HT1080 (cell line): ENCODE measurements at regions not wholly inside any gene's neighbourhood (a gene's known extent, or its start where the extent isn't known, plus 50 kb on each side); places are given as distances from the start of the nearest gene placed in this dataset.
"Not testable (repeated sequence)": the region's sequence is repeated elsewhere in the genome, so short reads cannot be mapped to it uniquely, and the experiment has no call there.

Experiments used
- DNase-seq: peaks from one replicate; pipeline ENCODE4 v3.0.0-alpha.2; 2015; ENCODE audit warnings: low read depth

GRCh38 chr5:62216603-62217002 lies 89.4 kb upstream of the KIF2A start:
- DNase-seq, result not testable (repeated sequence)

GRCh38 chr5:62217095-62217494 lies 88.9 kb upstream of the KIF2A start:
- not testable (repeated sequence) for DNase-seq

- not testable (repeated sequence) for DNase-seq
Observed at GRCh38 chr5:62218860-62219259, 87.1 kb upstream of the KIF2A start.

- not testable (repeated sequence) for DNase-seq
Observed at GRCh38 chr5:62221881-62222280, 84.1 kb upstream of the KIF2A start.

- DNase-seq, result not testable (repeated sequence)
Observed at GRCh38 chr5:62222305-62222704, 83.7 kb upstream of the KIF2A start.

- not testable (repeated sequence) for DNase-seq
Observed at GRCh38 chr5:62223312-62223670, 82.7 kb upstream of the KIF2A start.

- DNase-seq, result not testable (repeated sequence)
Observed at GRCh38 chr5:62224987-62225601, 80.9 kb upstream of the KIF2A start.

- DNase-seq, result not testable (repeated sequence)
Observed at GRCh38 chr5:62230876-62231388, 75.1 kb upstream of the KIF2A start.

- no peak for DNase-seq
Observed at GRCh38 chr5:62231576-62231975, 74.4 kb upstream of the KIF2A start.

- not testable (repeated sequence) for DNase-seq
Observed at GRCh38 chr5:62232218-62232617, 73.8 kb upstream of the KIF2A start.

GRCh38 chr5:62233083-62234046 lies 72.6 kb upstream of the KIF2A start:
- DNase-seq, result peak; percentile 70

- not testable (repeated sequence) for DNase-seq
Observed at GRCh38 chr5:62236593-62236992, 69.4 kb upstream of the KIF2A start.

- not testable (repeated sequence) for DNase-seq
Observed at GRCh38 chr5:62237944-62238343, 68.1 kb upstream of the KIF2A start.

- DNase-seq, result not testable (repeated sequence)
Observed at GRCh38 chr5:62238584-62238983, 67.4 kb upstream of the KIF2A start.

GRCh38 chr5:62240494-62240893 lies 65.5 kb upstream of the KIF2A start:
- not testable (repeated sequence) for DNase-seq

- not testable (repeated sequence) for DNase-seq
Observed at GRCh38 chr5:62242000-62242399, 64.0 kb upstream of the KIF2A start.

- not testable (repeated sequence) for DNase-seq
Observed at GRCh38 chr5:62243046-62243445, 63.0 kb upstream of the KIF2A start.

GRCh38 chr5:62248192-62248591 lies 57.8 kb upstream of the KIF2A start:
- not testable (repeated sequence) for DNase-seq

- not testable (repeated sequence) for DNase-seq
Observed at GRCh38 chr5:62250085-62250484, 55.9 kb upstream of the KIF2A start.

GRCh38 chr5:62250919-62251318 lies 55.1 kb upstream of the KIF2A start:
- not testable (repeated sequence) for DNase-seq

- not testable (repeated sequence) for DNase-seq
Observed at GRCh38 chr5:62252519-62252918, 53.5 kb upstream of the KIF2A start.

- not testable (repeated sequence) for DNase-seq
Observed at GRCh38 chr5:62255551-62255950, 50.5 kb upstream of the KIF2A start.
